Astrocyte (in vitro differentiated cells and primary cell): ENCODE measurements at regions not wholly inside any gene's neighbourhood (a gene's known extent, or its start where the extent isn't known, plus 50 kb on each side); places are given as distances from the start of the nearest gene placed in this dataset.

ENCODE experiments used
- EZH2 ChIP-seq: IDR thresholded peaks from 2 replicates; pipeline ENCODE4 v1.6.1; 2012; ENCODE audit warnings: mild to moderate bottlenecking, low read length, inconsistent platforms; ENCODE audit not compliant: insufficient read depth
- TF ChIP-seq, protein P1 (sequence below): IDR thresholded peaks from 2 replicates; pipeline ENCODE4 v1.5.1; 2011; ENCODE audit warnings: low read depth, mild to moderate bottlenecking, inconsistent platforms, low read length, moderate library complexity; ENCODE audit not compliant: insufficient read depth

DNA sequence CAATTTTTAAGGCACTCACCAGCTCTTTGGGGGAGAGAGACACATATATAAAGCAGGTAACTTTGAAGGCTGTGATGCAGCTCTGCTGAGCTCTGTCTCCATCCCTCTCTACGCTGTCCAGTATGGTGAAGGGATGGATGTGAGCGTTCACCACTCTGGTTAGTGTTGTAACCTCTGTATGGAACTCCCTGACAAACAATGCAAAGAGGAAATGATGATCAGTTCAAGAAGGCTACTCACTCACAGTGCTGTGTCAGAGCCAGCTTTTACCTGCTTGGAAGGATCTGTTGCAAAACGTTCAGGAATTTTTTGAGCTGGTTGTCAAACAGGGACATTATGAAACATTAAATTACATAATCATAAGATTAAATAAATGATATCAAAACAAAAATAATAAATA lies 90.8 kb upstream of the SLC10A2 start:
- TF ChIP-seq, protein P1, sequence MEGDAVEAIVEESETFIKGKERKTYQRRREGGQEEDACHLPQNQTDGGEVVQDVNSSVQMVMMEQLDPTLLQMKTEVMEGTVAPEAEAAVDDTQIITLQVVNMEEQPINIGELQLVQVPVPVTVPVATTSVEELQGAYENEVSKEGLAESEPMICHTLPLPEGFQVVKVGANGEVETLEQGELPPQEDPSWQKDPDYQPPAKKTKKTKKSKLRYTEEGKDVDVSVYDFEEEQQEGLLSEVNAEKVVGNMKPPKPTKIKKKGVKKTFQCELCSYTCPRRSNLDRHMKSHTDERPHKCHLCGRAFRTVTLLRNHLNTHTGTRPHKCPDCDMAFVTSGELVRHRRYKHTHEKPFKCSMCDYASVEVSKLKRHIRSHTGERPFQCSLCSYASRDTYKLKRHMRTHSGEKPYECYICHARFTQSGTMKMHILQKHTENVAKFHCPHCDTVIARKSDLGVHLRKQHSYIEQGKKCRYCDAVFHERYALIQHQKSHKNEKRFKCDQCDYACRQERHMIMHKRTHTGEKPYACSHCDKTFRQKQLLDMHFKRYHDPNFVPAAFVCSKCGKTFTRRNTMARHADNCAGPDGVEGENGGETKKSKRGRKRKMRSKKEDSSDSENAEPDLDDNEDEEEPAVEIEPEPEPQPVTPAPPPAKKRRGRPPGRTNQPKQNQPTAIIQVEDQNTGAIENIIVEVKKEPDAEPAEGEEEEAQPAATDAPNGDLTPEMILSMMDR = no peak
- TF ChIP-seq EZH2 = no peak
